GM12878 (cell line): ENCODE measurements at regions not wholly inside any gene's neighbourhood (a gene's known extent, or its start where the extent isn't known, plus 50 kb on each side); places are given as distances from the start of the nearest gene placed in this dataset.

Source experiments
- ATAC-seq: fragments of 200-7000 bp; cut with Tn5 transposase; 3 replicates; pipeline ENCODE4 v1.9.1; 2020; ENCODE audit warnings: mild to moderate bottlenecking, moderate library complexity
- BruUV-seq: library from RNA; stranded (reverse); fragments of 400-500 nt; replicated peaks from 2 replicates; lab custom pipeline; 2021; lab: Mats Ljungman, UMichigan
- CTCF ChIA-PET: fragments of 300-600 bp; sonication (Branson Sonifier 250); formaldehyde crosslinking; extraction: SDS; loops from one replicate; lab custom pipeline; 2021; ENCODE audit warnings: inconsistent platforms; lab: Yijun Ruan, JAX
- POLR2A ChIA-PET: fragments of 350-600 bp; formaldehyde crosslinking; extraction: SDS; loops from one replicate; lab custom pipeline; 2021; ENCODE audit warnings: inconsistent platforms; lab: Charles Lee
- RAD21 ChIA-PET: fragments of 300-600 bp; sonication (Branson Sonifier 250); formaldehyde crosslinking; loops from one replicate; lab custom pipeline; 2023; ENCODE audit warnings: antibody characterized with exemption; ENCODE audit not compliant: unreplicated experiment; lab: Charles Lee
- SMC1A ChIA-PET: fragments of 300-600 bp; sonication (Branson Sonifier 250); formaldehyde crosslinking; loops from one replicate; lab custom pipeline; 2023; ENCODE audit not compliant: unreplicated experiment, uncharacterized antibody; lab: Charles Lee
- DNase-seq: peaks from one replicate; pipeline ENCODE4 v3.0.0-alpha.2; 2011; ENCODE audit warnings: low read depth, low spot score
- FAIRE-seq: peaks from 3 replicates; lab custom pipeline; 2011; peaks lifted over from hg19 to GRCh38; lab: Jason Lieb, UNC
- H2AFZ ChIP-seq: 2 replicates; pipeline ENCODE4 v1.6.0; 2011; ENCODE audit warnings: low read depth, low read length, control low read depth; ENCODE audit not compliant: control insufficient read depth
- H3K27ac ChIP-seq: 2 replicates; pipeline ENCODE4 v1.5.1; 2011; ENCODE audit warnings: control low read depth; ENCODE audit not compliant: control insufficient read depth, insufficient read depth
- H3K27me3 ChIP-seq, 2 experiments: replicated peaks in 1 of 2; 2 replicates each; pipeline versions ENCODE4 v1.6.0 to v1.6.1; 2011; ENCODE audit warnings: low read length in 1 of 2; ENCODE audit not compliant: control insufficient read depth in 2 of 2, insufficient read depth in 2 of 2
- H3K36me3 ChIP-seq, 2 experiments: 2 replicates each; pipeline ENCODE4 v1.5.1; 2011; ENCODE audit warnings: low read length in 1 of 2; ENCODE audit not compliant: control insufficient read depth in 2 of 2, insufficient read depth in 2 of 2
- H3K4me1 ChIP-seq: 2 replicates; pipeline ENCODE4 v1.6.1; 2011; ENCODE audit warnings: mild to moderate bottlenecking, low read length, moderate library complexity, mixed read lengths; ENCODE audit not compliant: control insufficient read depth, insufficient read depth
- H3K4me2 ChIP-seq: 2 replicates; pipeline ENCODE4 v1.6.0; 2011; ENCODE audit warnings: control low read depth; ENCODE audit not compliant: control insufficient read depth, insufficient read depth
- H3K4me3 ChIP-seq: fragments of 200-600 bp; sonication (generic); 2 replicates; pipeline ENCODE4 v1.5.1; 2016
- H3K79me2 ChIP-seq: 2 replicates; pipeline ENCODE4 v1.6.0; 2011; ENCODE audit warnings: low read length; ENCODE audit not compliant: control insufficient read depth, insufficient read depth
- H3K9ac ChIP-seq: 2 replicates; pipeline ENCODE4 v1.8.0; 2011; ENCODE audit warnings: low read length, control low read depth, mixed read lengths; ENCODE audit not compliant: control insufficient read depth, insufficient read depth
- H3K9me3 ChIP-seq: replicated peaks from 3 replicates; pipeline ENCODE4 v1.5.1; 2011; ENCODE audit warnings: mild to moderate bottlenecking, low read length; ENCODE audit not compliant: control insufficient read depth, insufficient read depth
- H4K20me1 ChIP-seq: 2 replicates; pipeline ENCODE4 v1.6.0; 2011; ENCODE audit not compliant: control insufficient read depth, insufficient read depth
- BHLHE40 ChIP-seq, 2 experiments: fragments of 450-650 bp in 1 of 2; IDR thresholded peaks; 2 replicates each; pipeline ENCODE4 v1.6.1; 2011 to 2017; ENCODE audit warnings: low read depth in 2 of 2, borderline replicate concordance in 1 of 2, improper control_type of control experiment in 1 of 2, low read length in 1 of 2, mild to moderate bottlenecking in 1 of 2
- ETV6 ChIP-seq, 2 experiments: fragments of 450-650 bp in 1 of 2; IDR thresholded peaks in 1 of 2; conservative IDR thresholded peaks in 1 of 2; 2 replicates each; pipeline ENCODE4 v1.6.1; 2014; ENCODE audit warnings: antibody characterized with exemption in 1 of 2, borderline replicate concordance in 1 of 2, low read depth in 1 of 2, mild to moderate bottlenecking in 1 of 2, moderate library complexity in 1 of 2
- RAD21 ChIP-seq: IDR thresholded peaks from 2 replicates; pipeline ENCODE4 v1.6.1; 2011; ENCODE audit warnings: mild to moderate bottlenecking, low read depth, low read length, moderate library complexity; ENCODE audit not compliant: insufficient read depth
- WGBS: methylation state at CpG from one replicate; pipeline ENCODE4 v1.1.6; 2016; ENCODE audit warnings: low lambda C conversion rate; ENCODE audit not compliant: insufficient replicate concordance, insufficient coverage; ENCODE audit errors: missing lambda C conversion rate; 5-methylcytosine and 5-hydroxymethylcytosine counted together
- in situ Hi-C: fragments of 300-500 bp; cut with MboI; formaldehyde crosslinking; loops from 9 replicates; pipeline ENCODE4 v1.14.3; 2018; ENCODE audit warnings: mixed read lengths
- intact Hi-C: fragments of 100-400 bp; cut with micrococcal nuclease; formaldehyde crosslinking; loops from one replicate; pipeline ENCODE4 v1.14.2; 2022; ENCODE audit not compliant: unreplicated experiment
- TF ChIP-seq, protein P1 (sequence below), 3 experiments: IDR thresholded peaks in 2 of 3; conservative IDR thresholded peaks in 1 of 3; 2 replicates each; pipeline ENCODE4 v1.5.1; 2011; ENCODE audit warnings: low read depth in 3 of 3, low read length in 3 of 3, mild to moderate bottlenecking in 3 of 3, control low read depth in 2 of 3, moderate library complexity in 2 of 3, inconsistent platforms in 1 of 3, mixed read lengths in 1 of 3; ENCODE audit not compliant: control insufficient read depth in 2 of 3, insufficient read depth in 1 of 3; ENCODE audit errors: extremely low read depth in 1 of 3
- TF ChIP-seq, protein P2 (sequence below): IDR thresholded peaks from 2 replicates; pipeline ENCODE4 v1.6.1; 2011; ENCODE audit warnings: mild to moderate bottlenecking, low read depth, low read length, moderate library complexity; ENCODE audit not compliant: insufficient replicate concordance

DNA sequence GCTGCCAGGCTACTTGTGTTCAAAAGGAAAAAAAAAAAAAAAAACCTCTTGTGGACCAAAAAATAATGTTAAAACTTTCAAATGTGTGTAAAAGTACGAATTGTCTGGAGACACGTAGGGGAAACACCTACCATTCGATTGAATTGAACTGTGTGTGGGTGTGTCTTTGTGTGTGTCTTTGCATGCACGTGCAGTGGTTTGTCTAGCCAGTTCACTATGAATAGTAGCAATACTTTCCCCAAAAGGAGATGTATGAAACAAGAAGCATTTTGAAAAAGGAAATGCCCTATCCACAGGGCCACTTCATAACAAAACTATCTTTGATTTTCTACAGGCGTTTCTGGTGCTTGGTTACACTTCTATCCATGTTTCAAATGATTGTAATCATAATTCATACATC lies 186.8 kb downstream of the RPRM start:
- DNase-seq = no peak
- POLR2A ChIA-PET = no interaction called here
- 1% methylated on average over 5 of the region's 5 CpGs for WGBS
- BruUV-seq = no TSS peak
- H3K79me2 ChIP-seq = no peaks in the 10 kb centered on the region
- H3K27me3 ChIP-seq = no peaks in the 10 kb centered on the region
- intact Hi-C loops = no loop called here
- RAD21 ChIA-PET = no interaction called here
- peak; percentile 41 for ATAC-seq
- no peaks in the 10 kb centered on the region for H4K20me1 ChIP-seq
- no peaks in the 10 kb centered on the region for H3K9me3 ChIP-seq
- SMC1A ChIA-PET = no interaction called here
- in situ Hi-C loops = no loop called here
- no peak overlapping the region for H3K4me2 ChIP-seq
- FAIRE-seq = no peak
- CTCF ChIA-PET = interaction anchor here (0.6 kb wide), 1 partner anchor 126 kb away, joined by 3 read pairs; no protein-coding TSS in a partner anchor
- no peaks in the 10 kb centered on the region for H3K36me3 ChIP-seq
- H3K9ac ChIP-seq = no peak overlapping the region
- no peak overlapping the region for H3K4me3 ChIP-seq
- no peaks in the 10 kb centered on the region for H3K4me1 ChIP-seq
- no peak overlapping the region for H3K27ac ChIP-seq
- H2AFZ ChIP-seq = no peak overlapping the region
- no peak for TF ChIP-seq ETV6 (conservative IDR thresholded peaks at IDR 0.05 in 1 of 2, IDR thresholded peaks at IDR 0.05 in 1 of 2; ENCODE audit: borderline replicate concordance in 1 of 2, low read depth in 1 of 2)
- TF ChIP-seq BHLHE40 (IDR thresholded peaks at IDR 0.05; ENCODE audit: borderline replicate concordance in 1 of 2, low read depth in 2 of 2, low read length in 1 of 2) = peak; percentile 58 to 74; a peak in 3 of 4 replicates

- H3K9me3 ChIP-seq = no peaks in the 10 kb centered on the region
- ChIA-PET SMC1A (no interaction called here), POLR2A (no interaction called here), CTCF (interaction anchor here (1.2 to 1.5 kb wide), 2 partner anchors 11 to 359 kb away, joined by 3 read pairs; no protein-coding TSS in a partner anchor), RAD21 (no interaction called here)
- H4K20me1 ChIP-seq = no peaks in the 10 kb centered on the region
- no TSS peak for BruUV-seq
- no peak overlapping the region for H3K27ac ChIP-seq
- ATAC-seq (peak; percentile 61), DNase-seq (no peak), FAIRE-seq (no peak)
- H3K79me2 ChIP-seq = no peaks in the 10 kb centered on the region
- H3K27me3 ChIP-seq = no peaks in the 10 kb centered on the region
- WGBS = 31% methylated on average over 24 of the region's 24 CpGs
- in situ Hi-C loops (no loop called here), intact Hi-C loops (loop anchor here (2.0 kb wide), 1 partner anchor 124 kb away; no protein-coding TSS in a partner anchor)
- H2AFZ ChIP-seq = no peak overlapping the region
- TF ChIP-seq, protein P1, sequence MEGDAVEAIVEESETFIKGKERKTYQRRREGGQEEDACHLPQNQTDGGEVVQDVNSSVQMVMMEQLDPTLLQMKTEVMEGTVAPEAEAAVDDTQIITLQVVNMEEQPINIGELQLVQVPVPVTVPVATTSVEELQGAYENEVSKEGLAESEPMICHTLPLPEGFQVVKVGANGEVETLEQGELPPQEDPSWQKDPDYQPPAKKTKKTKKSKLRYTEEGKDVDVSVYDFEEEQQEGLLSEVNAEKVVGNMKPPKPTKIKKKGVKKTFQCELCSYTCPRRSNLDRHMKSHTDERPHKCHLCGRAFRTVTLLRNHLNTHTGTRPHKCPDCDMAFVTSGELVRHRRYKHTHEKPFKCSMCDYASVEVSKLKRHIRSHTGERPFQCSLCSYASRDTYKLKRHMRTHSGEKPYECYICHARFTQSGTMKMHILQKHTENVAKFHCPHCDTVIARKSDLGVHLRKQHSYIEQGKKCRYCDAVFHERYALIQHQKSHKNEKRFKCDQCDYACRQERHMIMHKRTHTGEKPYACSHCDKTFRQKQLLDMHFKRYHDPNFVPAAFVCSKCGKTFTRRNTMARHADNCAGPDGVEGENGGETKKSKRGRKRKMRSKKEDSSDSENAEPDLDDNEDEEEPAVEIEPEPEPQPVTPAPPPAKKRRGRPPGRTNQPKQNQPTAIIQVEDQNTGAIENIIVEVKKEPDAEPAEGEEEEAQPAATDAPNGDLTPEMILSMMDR (IDR thresholded peaks at IDR 0.05 in 2 of 3, conservative IDR thresholded peaks at IDR 0.05 in 1 of 3; ENCODE audit: control insufficient read depth in 2 of 3, extremely low read depth in 1 of 3, insufficient read depth in 1 of 3, low read depth in 3 of 3, low read length in 3 of 3) = peak; percentile 19 to 38 (median 37); a peak in 3 of 6 replicates
- 0 out of 2 replicates have a peak, but pooled peaks have one; percentile 17 for TF ChIP-seq RAD21
- TF ChIP-seq, protein P2, sequence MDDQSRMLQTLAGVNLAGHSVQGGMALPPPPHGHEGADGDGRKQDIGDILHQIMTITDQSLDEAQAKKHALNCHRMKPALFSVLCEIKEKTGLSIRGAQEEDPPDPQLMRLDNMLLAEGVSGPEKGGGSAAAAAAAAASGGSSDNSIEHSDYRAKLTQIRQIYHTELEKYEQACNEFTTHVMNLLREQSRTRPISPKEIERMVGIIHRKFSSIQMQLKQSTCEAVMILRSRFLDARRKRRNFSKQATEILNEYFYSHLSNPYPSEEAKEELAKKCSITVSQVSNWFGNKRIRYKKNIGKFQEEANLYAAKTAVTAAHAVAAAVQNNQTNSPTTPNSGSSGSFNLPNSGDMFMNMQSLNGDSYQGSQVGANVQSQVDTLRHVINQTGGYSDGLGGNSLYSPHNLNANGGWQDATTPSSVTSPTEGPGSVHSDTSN = no peak
- 0 out of 2 replicates have a peak overlapping the region, but pooled peaks have one; percentile 41 for H3K4me2 ChIP-seq
- H3K4me1 ChIP-seq = no peaks in the 10 kb centered on the region
- H3K4me3 ChIP-seq = no peak overlapping the region
- no peaks in the 10 kb centered on the region for H3K36me3 ChIP-seq
- no peak overlapping the region for H3K9ac ChIP-seq
These were observed 191.3 kb downstream of the RPRM start for GRCh38 chr2:153287109-153287801.
